ENCODE measurements at regions not wholly inside any gene's neighbourhood (a gene's known extent, or its start where the extent isn't known, plus 50 kb on each side); places are given as distances from the start of the nearest gene placed in this dataset.

DNA sequence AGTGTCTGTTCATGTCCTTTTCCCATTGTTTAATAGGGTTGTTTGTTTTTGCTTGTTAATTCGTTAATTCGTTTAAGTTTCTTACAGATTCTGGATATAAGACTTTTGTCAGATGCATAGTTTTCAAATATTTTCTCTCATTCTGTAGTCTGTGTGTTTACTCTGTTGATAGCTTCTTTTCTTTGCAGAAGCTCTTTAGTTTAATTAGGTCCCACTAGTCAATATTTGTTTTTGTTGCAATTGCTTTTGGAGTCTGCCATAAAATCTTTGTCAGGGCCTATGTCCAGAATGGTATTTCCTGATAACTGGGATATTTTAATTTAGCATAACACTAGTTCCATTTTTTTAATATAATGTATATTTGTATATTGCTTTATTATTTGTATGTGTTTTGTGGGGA, 1380.1 kb downstream of the SUCLG1 start:
- no peak overlapping the region for H3K4me3 ChIP-seq
- no peak for DNase-seq (ENCODE audit: low read depth, low spot score)
- no peak overlapping the region for H3K27ac ChIP-seq
- H3K9ac ChIP-seq (ENCODE audit: insufficient read length), result no peak overlapping the region
- no peaks in the 10 kb centered on the region for H3K36me3 ChIP-seq (ENCODE audit: insufficient read depth, low read length)
- H3K9me3 ChIP-seq (ENCODE audit: low read depth, low read length), result no peaks in the 10 kb centered on the region
- TF ChIP-seq EZH2 (IDR thresholded peaks at IDR 0.05) (no peak), POLR2AphosphoS5 (IDR thresholded peaks at IDR 0.05; ENCODE audit: borderline replicate concordance, low read depth, low read length) (no peak), FOXP2 (optimal IDR thresholded peaks at IDR 0.05; ENCODE audit: control extremely low read depth, extremely low read length, insufficient read depth) (no peak)

DNA sequence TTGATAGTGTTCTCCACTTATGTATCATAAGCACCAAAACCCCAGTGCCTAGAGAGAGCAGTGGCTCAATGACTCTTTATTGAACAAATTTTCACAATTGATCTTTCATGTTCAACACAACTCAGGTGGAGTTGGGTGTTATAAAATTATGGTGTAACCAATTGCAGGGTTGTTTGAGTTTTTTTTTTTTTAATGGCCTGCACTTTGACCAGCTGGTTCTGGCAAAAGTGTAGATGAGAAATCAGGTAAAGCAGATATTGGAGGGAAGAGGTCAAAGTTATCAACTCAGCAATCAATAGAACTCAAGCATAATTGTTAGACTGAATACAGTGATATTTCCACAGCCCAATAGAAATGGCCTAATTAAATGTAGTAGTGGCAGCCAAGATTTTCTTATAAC, 1386.3 kb downstream of the SUCLG1 start:
- Histone ChIP-seq H3K4me3 (no peak overlapping the region), H3K9ac (ENCODE audit: insufficient read length) (no peak overlapping the region), H3K9me3 (ENCODE audit: low read depth, low read length) (no peaks in the 10 kb centered on the region), H3K27ac (no peak overlapping the region), H3K36me3 (ENCODE audit: insufficient read depth, low read length) (no peaks in the 10 kb centered on the region)
- DNase-seq (ENCODE audit: low read depth, low spot score), result no peak
- TF ChIP-seq FOXP2 (optimal IDR thresholded peaks at IDR 0.05; ENCODE audit: control extremely low read depth, extremely low read length, insufficient read depth), result no peak
- no peak for TF ChIP-seq POLR2AphosphoS5 (IDR thresholded peaks at IDR 0.05; ENCODE audit: borderline replicate concordance, low read depth, low read length)
- no peak for TF ChIP-seq EZH2 (IDR thresholded peaks at IDR 0.05)

DNA sequence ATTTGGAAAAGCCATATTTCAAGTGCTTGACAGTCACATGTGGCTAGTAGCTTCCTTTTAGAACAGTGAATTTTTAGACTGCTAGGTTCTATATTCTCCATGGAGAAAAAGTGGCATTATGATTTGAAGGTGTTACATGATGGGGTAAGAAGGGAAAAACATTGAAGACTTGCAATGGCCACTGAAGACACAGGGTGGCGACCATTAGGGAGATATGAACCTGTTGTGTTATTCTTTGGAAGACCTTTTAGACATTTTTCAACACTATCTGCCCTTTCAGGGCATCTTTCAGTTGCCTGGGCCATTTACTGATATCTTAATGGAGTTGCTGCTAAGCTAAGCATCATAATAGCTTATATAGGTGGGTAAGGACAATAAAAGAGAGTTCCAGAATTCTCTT, 1387.2 kb downstream of the SUCLG1 start:
- no peak overlapping the region for H3K4me3 ChIP-seq
- no peak overlapping the region for H3K9ac ChIP-seq (ENCODE audit: insufficient read length)
- DNase-seq (ENCODE audit: low read depth, low spot score), result no peak
- H3K9me3 ChIP-seq (ENCODE audit: low read depth, low read length), result no peaks in the 10 kb centered on the region
- no peak overlapping the region for H3K27ac ChIP-seq
- TF ChIP-seq POLR2AphosphoS5 (IDR thresholded peaks at IDR 0.05; ENCODE audit: borderline replicate concordance, low read depth, low read length) (no peak), EZH2 (IDR thresholded peaks at IDR 0.05) (no peak), FOXP2 (optimal IDR thresholded peaks at IDR 0.05; ENCODE audit: control extremely low read depth, extremely low read length, insufficient read depth) (no peak)
- H3K36me3 ChIP-seq (ENCODE audit: insufficient read depth, low read length), result no peaks in the 10 kb centered on the region

GRCh38 chr2:83071352-83071751, 1387.7 kb downstream of the SUCLG1 start:
- Histone ChIP-seq H3K9me3 (ENCODE audit: low read depth, low read length) (no peaks in the 10 kb centered on the region), H3K4me3 (no peak overlapping the region), H3K36me3 (ENCODE audit: insufficient read depth, low read length) (no peaks in the 10 kb centered on the region), H3K9ac (ENCODE audit: insufficient read length) (no peak overlapping the region), H3K27ac (no peak overlapping the region)
- TF ChIP-seq FOXP2 (optimal IDR thresholded peaks at IDR 0.05; ENCODE audit: control extremely low read depth, extremely low read length, insufficient read depth), result no peak
- no peak for TF ChIP-seq POLR2AphosphoS5 (IDR thresholded peaks at IDR 0.05; ENCODE audit: borderline replicate concordance, low read depth, low read length)
- no peak for TF ChIP-seq EZH2 (IDR thresholded peaks at IDR 0.05)
- DNase-seq (ENCODE audit: low read depth, low spot score), result no peak

GRCh38 chr2:83069724-83070123, 1389.4 kb downstream of the SUCLG1 start:
- Histone ChIP-seq H3K36me3 (ENCODE audit: insufficient read depth, low read length) (no peaks in the 10 kb centered on the region), H3K9me3 (ENCODE audit: low read depth, low read length) (no peaks in the 10 kb centered on the region), H3K4me3 (no peak overlapping the region), H3K9ac (ENCODE audit: insufficient read length) (no peak overlapping the region), H3K27ac (no peak overlapping the region)
- TF ChIP-seq POLR2AphosphoS5 (IDR thresholded peaks at IDR 0.05; ENCODE audit: borderline replicate concordance, low read depth, low read length) (no peak), FOXP2 (optimal IDR thresholded peaks at IDR 0.05; ENCODE audit: control extremely low read depth, extremely low read length, insufficient read depth) (no peak), EZH2 (IDR thresholded peaks at IDR 0.05) (no peak)
- no peak for DNase-seq (ENCODE audit: low read depth, low spot score)

GRCh38 chr2:83068714-83069113, 1390.4 kb downstream of the SUCLG1 start:
- no peak for TF ChIP-seq POLR2AphosphoS5 (IDR thresholded peaks at IDR 0.05; ENCODE audit: borderline replicate concordance, low read depth, low read length)
- TF ChIP-seq EZH2 (IDR thresholded peaks at IDR 0.05), result no peak
- TF ChIP-seq FOXP2 (optimal IDR thresholded peaks at IDR 0.05; ENCODE audit: control extremely low read depth, extremely low read length, insufficient read depth), result no peak

DNA sequence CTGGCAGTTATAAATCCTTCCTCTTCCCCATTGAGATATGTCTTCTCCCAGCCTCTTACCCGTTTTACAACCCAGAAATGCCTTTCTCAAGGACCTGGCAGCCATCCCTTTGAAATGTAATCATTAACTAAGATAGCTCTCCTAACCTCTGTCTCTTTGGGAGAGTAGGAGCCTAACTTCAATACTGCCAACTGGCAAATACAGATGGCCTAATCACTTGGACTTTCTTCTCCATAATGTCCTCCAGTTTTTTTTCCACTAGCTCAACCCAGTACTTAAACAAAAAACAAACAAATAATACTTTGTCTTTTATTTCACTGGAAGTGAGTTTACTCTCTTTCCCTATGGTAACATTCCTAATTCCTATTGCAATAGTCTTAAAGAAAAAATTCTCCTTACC, 1391.1 kb downstream of the SUCLG1 start:
- DNase-seq (ENCODE audit: low read depth, low spot score), result no peak
- TF ChIP-seq POLR2AphosphoS5 (IDR thresholded peaks at IDR 0.05; ENCODE audit: borderline replicate concordance, low read depth, low read length) (no peak), FOXP2 (optimal IDR thresholded peaks at IDR 0.05; ENCODE audit: control extremely low read depth, extremely low read length, insufficient read depth) (no peak), EZH2 (IDR thresholded peaks at IDR 0.05) (no peak)
- H3K9me3 ChIP-seq (ENCODE audit: low read depth, low read length), result no peaks in the 10 kb centered on the region
- no peaks in the 10 kb centered on the region for H3K36me3 ChIP-seq (ENCODE audit: insufficient read depth, low read length)
- H3K27ac ChIP-seq, result no peak overlapping the region
- H3K4me3 ChIP-seq, result no peak overlapping the region
- no peak overlapping the region for H3K9ac ChIP-seq (ENCODE audit: insufficient read length)

More at GRCh38 chr2:83068714-83069113, 1390.4 kb downstream of the SUCLG1 start:
- no peaks in the 10 kb centered on the region for H3K9me3 ChIP-seq (ENCODE audit: low read depth, low read length)
- no peak for DNase-seq (ENCODE audit: low read depth, low spot score)
- no peaks in the 10 kb centered on the region for H3K36me3 ChIP-seq (ENCODE audit: insufficient read depth, low read length)
- no peak overlapping the region for H3K27ac ChIP-seq
- no peak overlapping the region for H3K4me3 ChIP-seq
- H3K9ac ChIP-seq (ENCODE audit: insufficient read length), result no peak overlapping the region

DNA sequence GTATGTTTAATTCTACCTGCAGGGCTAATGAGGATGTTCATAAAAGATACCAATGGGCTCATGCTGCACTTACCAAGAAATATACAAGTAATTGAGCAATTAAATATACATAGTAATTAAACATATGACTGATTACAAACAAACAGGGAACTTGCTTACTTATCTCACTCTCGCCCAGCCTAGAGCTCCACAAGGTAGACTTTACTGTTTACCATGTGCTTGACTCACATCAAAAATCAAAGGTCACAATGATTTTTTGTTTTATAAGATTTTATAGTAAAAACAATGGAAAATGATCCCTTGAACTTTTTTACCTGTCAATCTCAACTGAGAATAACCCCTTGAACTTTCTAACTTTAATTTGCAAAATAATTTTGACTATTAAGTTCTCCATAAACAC, 1395.1 kb downstream of the SUCLG1 start:
- DNase-seq (ENCODE audit: low read depth, low spot score), result no peak

GRCh38 chr2:83063511-83063910, 1395.6 kb downstream of the SUCLG1 start:
- DNase-seq (ENCODE audit: low read depth, low spot score), result no peak
- H3K27ac ChIP-seq, result no peak overlapping the region
- H3K9me3 ChIP-seq (ENCODE audit: low read depth, low read length), result no peaks in the 10 kb centered on the region
- H3K36me3 ChIP-seq (ENCODE audit: insufficient read depth, low read length), result no peaks in the 10 kb centered on the region
- TF ChIP-seq EZH2 (IDR thresholded peaks at IDR 0.05) (no peak), FOXP2 (optimal IDR thresholded peaks at IDR 0.05; ENCODE audit: control extremely low read depth, extremely low read length, insufficient read depth) (no peak), POLR2AphosphoS5 (IDR thresholded peaks at IDR 0.05; ENCODE audit: borderline replicate concordance, low read depth, low read length) (no peak)
- no peak overlapping the region for H3K4me3 ChIP-seq
- H3K9ac ChIP-seq (ENCODE audit: insufficient read length), result no peak overlapping the region

More for the DNA sequence above, 1395.1 kb downstream of the SUCLG1 start:
- H3K4me3 ChIP-seq, result no peak overlapping the region
- TF ChIP-seq FOXP2 (optimal IDR thresholded peaks at IDR 0.05; ENCODE audit: control extremely low read depth, extremely low read length, insufficient read depth), result no peak
- TF ChIP-seq POLR2AphosphoS5 (IDR thresholded peaks at IDR 0.05; ENCODE audit: borderline replicate concordance, low read depth, low read length), result no peak
- no peak for TF ChIP-seq EZH2 (IDR thresholded peaks at IDR 0.05)
- H3K9ac ChIP-seq (ENCODE audit: insufficient read length), result no peak overlapping the region
- H3K27ac ChIP-seq, result no peak overlapping the region
- H3K36me3 ChIP-seq (ENCODE audit: insufficient read depth, low read length), result no peaks in the 10 kb centered on the region
- no peaks in the 10 kb centered on the region for H3K9me3 ChIP-seq (ENCODE audit: low read depth, low read length)

Data from SK-N-MC (cell line).